D721Med (cell line): ENCODE measurements at regions not wholly inside any gene's neighbourhood (a gene's known extent, or its start where the extent isn't known, plus 50 kb on each side); places are given as distances from the start of the nearest gene placed in this dataset.

Experiments
- DNase-seq: peaks from one replicate; pipeline ENCODE4 v3.0.0; 2011; ENCODE audit warnings: low spot score; ENCODE audit not compliant: insufficient read length
- FAIRE-seq: peaks from 2 replicates; lab custom pipeline; 2011; peaks lifted over from hg19 to GRCh38; lab: Jason Lieb, UNC
- TF ChIP-seq, protein P1 (sequence below): IDR thresholded peaks from 2 replicates; pipeline ENCODE4 v1.5.1; 2012; ENCODE audit warnings: mild to moderate bottlenecking, control low read depth; ENCODE audit not compliant: insufficient read depth; ENCODE audit errors: missing control alignments

DNA sequence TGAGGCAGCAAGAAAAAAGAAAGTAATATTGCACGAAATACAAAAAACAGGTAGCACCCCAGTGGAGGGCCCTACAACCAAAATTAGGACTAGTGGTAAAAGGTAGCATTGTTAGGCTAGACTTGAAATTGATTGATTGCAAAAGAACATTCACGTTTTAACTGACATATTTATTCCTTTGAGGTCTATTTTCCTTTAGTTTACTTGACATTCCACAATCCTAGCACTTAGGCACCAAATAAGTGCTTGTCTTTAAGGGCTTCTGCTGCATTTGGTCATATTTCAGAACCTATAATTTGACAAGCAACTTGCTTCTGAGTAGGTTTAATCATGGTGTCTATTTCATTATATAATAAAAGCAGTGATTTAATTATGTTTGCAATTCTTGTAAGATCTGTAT lies 642.7 kb upstream of the AGTR1 start:
- TF ChIP-seq, protein P1, sequence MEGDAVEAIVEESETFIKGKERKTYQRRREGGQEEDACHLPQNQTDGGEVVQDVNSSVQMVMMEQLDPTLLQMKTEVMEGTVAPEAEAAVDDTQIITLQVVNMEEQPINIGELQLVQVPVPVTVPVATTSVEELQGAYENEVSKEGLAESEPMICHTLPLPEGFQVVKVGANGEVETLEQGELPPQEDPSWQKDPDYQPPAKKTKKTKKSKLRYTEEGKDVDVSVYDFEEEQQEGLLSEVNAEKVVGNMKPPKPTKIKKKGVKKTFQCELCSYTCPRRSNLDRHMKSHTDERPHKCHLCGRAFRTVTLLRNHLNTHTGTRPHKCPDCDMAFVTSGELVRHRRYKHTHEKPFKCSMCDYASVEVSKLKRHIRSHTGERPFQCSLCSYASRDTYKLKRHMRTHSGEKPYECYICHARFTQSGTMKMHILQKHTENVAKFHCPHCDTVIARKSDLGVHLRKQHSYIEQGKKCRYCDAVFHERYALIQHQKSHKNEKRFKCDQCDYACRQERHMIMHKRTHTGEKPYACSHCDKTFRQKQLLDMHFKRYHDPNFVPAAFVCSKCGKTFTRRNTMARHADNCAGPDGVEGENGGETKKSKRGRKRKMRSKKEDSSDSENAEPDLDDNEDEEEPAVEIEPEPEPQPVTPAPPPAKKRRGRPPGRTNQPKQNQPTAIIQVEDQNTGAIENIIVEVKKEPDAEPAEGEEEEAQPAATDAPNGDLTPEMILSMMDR, result no peak

GRCh38 chr3:148062590-148062989 lies 635.1 kb upstream of the AGTR1 start:
- no peak for FAIRE-seq
- DNase-seq, result no peak
- TF ChIP-seq, protein P1, result no peak

More for the DNA sequence above, 642.7 kb upstream of the AGTR1 start:
- no peak for FAIRE-seq
- DNase-seq, result no peak

DNA sequence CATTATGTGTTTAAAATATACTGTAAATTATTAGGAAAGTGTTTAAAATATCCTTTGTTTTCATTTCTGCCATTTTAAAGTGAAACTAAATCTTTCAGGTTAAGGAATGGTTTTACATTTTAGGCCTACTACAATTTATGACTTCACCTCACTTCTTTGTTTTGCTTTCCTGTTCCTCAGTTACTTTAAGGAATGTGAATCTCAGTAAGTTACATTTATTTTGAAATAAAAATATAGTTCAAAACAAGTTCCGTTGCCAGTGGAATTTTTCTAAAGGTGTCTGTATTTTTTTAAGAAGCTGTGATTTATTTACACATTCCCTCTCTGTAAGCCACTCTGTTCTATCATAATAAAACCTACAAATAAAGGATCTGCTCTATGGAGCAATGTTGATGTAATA lies 630.9 kb upstream of the AGTR1 start:
- DNase-seq (no peak), FAIRE-seq (no peak)
- TF ChIP-seq, protein P1, result no peak

DNA sequence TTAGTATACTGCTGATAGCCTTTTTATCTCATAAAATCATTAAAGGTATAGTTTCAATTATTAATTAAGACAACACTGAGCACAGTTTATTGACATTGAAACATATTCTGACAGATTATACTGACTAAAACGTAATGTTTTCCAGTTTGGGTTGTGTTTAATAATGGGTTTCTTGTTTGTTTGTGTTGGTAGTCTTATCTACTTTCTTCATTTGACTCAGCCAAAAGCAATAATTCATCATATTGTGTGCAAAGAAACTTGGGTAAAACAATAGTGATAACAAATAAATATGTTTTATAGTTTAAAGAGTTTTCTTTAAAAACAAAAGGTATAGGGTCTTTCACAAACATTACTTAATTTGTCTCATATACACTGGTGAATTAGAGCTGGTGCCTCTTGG lies 629.2 kb upstream of the AGTR1 start:
- no peak for DNase-seq
- FAIRE-seq, result no peak
- TF ChIP-seq, protein P1, result no peak

- TF ChIP-seq, protein P1, result no peak
- FAIRE-seq, result no peak
Observed at GRCh38 chr3:148070041-148070440, 627.7 kb upstream of the AGTR1 start.

GRCh38 chr3:148073721-148074456 lies 623.8 kb upstream of the AGTR1 start:
- FAIRE-seq (no peak), DNase-seq (no peak)
- TF ChIP-seq, protein P1, result no peak

More at GRCh38 chr3:148070041-148070440, 627.7 kb upstream of the AGTR1 start:
- DNase-seq, result no peak

DNA sequence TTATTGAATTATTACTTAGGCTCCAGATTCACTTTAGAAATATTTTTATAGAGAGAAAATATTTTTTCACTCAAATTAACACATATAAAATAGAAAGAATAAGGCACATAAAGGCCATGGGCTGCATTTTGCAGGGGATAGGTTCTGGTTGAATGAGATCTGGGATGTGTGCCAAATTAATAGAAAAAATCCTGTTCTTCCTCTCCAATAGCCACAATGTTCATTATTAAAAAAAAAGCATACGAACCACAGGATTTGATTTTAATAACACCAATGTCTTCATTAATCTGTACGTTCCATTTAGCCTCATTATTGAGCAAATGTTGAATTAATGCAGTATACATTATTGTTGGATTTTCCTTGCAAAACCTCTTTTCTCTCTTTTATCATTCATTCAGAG lies 622.8 kb upstream of the AGTR1 start:
- FAIRE-seq (no peak), DNase-seq (no peak)
- TF ChIP-seq, protein P1, result no peak
